ENCODE measurements at regions not wholly inside any gene's neighbourhood (a gene's known extent, or its start where the extent isn't known, plus 50 kb on each side); places are given as distances from the start of the nearest gene placed in this dataset.

- Histone ChIP-seq H3K27me3 (replicated peaks in 2 of 5; ENCODE audit: control insufficient read depth in 4 of 5, insufficient read depth in 5 of 5, low read length in 4 of 5) (no peaks in the 10 kb centered on the region), H3K4me1 (ENCODE audit: control extremely low read depth in 1 of 4, control insufficient read depth in 4 of 4, insufficient read depth in 4 of 4, low read length in 3 of 4) (peaks cover 10 to 41% (median 19%) of the 10 kb centered on the region in 4 experiments)
- CTCF ChIA-PET: interaction anchor here (1.1 kb wide), 1 partner anchor 12 kb away, joined by 3 read pairs; no protein-coding TSS in a partner anchor
Observed at GRCh38 chr20:53849471-53850059, 220.8 kb downstream of the BCAS1 start.

GRCh38 chr20:53848304-53848703 is 222.1 kb downstream of the BCAS1 start:
- no peak for DNase-seq
- ChIA-PET POLR2A (no interaction called here), CTCF (interaction anchor here (0.7 to 3.3 kb wide), 4 partner anchors 13 to 68 kb away, joined by 3 to 14 read pairs (median 3); no protein-coding TSS in a partner anchor)
- Histone ChIP-seq H3K9me3 (ENCODE audit: control extremely low read depth in 1 of 5, control insufficient read depth in 4 of 5, insufficient read depth in 2 of 5, low read depth in 1 of 5, low read length in 4 of 5) (peaks cover 0 to 2% (median 0%) of the 10 kb centered on the region in 5 experiments), H3K4me1 (ENCODE audit: control extremely low read depth in 1 of 4, control insufficient read depth in 4 of 4, insufficient read depth in 4 of 4, low read length in 3 of 4) (peaks cover 10 to 41% (median 19%) of the 10 kb centered on the region in 4 experiments), H3K4me3 (ENCODE audit: control insufficient read depth in 1 of 7, extremely low read depth in 1 of 7, insufficient read depth in 4 of 7, low read depth in 2 of 7, low read length in 6 of 7) (no peak overlapping the region), H3K27ac (ENCODE audit: insufficient read depth in 1 of 2, low read depth in 1 of 2, low read length in 2 of 2, poor library complexity in 1 of 2, severe bottlenecking in 2 of 2) (no peak overlapping the region), H3K36me3 (ENCODE audit: control insufficient read depth in 4 of 4, insufficient read depth in 4 of 4, low read length in 3 of 4) (no peaks in the 10 kb centered on the region), H3K27me3 (replicated peaks in 2 of 5; ENCODE audit: control insufficient read depth in 4 of 5, insufficient read depth in 5 of 5, low read length in 4 of 5) (no peaks in the 10 kb centered on the region)
- 98% methylated on average over 4 of the region's 4 CpGs for WGBS (ENCODE audit: insufficient coverage)

More at GRCh38 chr20:53849471-53850059, 220.8 kb downstream of the BCAS1 start:
- Histone ChIP-seq H3K9me3 (ENCODE audit: control extremely low read depth in 1 of 5, control insufficient read depth in 4 of 5, insufficient read depth in 2 of 5, low read depth in 1 of 5, low read length in 4 of 5) (no peaks in the 10 kb centered on the region), H3K36me3 (ENCODE audit: control insufficient read depth in 4 of 4, insufficient read depth in 4 of 4, low read length in 3 of 4) (no peaks in the 10 kb centered on the region), H3K4me3 (ENCODE audit: control insufficient read depth in 1 of 7, extremely low read depth in 1 of 7, insufficient read depth in 4 of 7, low read depth in 2 of 7, low read length in 6 of 7) (no peak overlapping the region), H3K27ac (ENCODE audit: insufficient read depth in 1 of 2, low read depth in 1 of 2, low read length in 2 of 2, poor library complexity in 1 of 2, severe bottlenecking in 2 of 2) (no peak overlapping the region)
- 81% methylated on average over 9 of the region's 12 CpGs for WGBS (ENCODE audit: insufficient coverage)
- POLR2A ChIA-PET: no interaction called here
- no peak for DNase-seq

GRCh38 chr20:53847837-53848170 is 222.6 kb downstream of the BCAS1 start:
- H3K4me1 ChIP-seq (ENCODE audit: control extremely low read depth in 1 of 4, control insufficient read depth in 4 of 4, insufficient read depth in 4 of 4, low read length in 3 of 4): peaks cover 10 to 43% (median 20%) of the 10 kb centered on the region in 4 experiments
- 67% methylated on average over 1 of the region's 2 CpGs for WGBS (ENCODE audit: insufficient coverage)
- POLR2A ChIA-PET: interaction anchor here (0.6 kb wide), 1 partner anchor 90 kb away, joined by 5 read pairs; no protein-coding TSS in a partner anchor

GRCh38 chr20:53847139-53847836 is 223.1 kb downstream of the BCAS1 start:
- Histone ChIP-seq H3K4me1 (ENCODE audit: control extremely low read depth in 1 of 4, control insufficient read depth in 4 of 4, insufficient read depth in 4 of 4, low read length in 3 of 4) (peaks cover 14 to 49% (median 23%) of the 10 kb centered on the region in 4 experiments), H3K27me3 (replicated peaks in 2 of 5; ENCODE audit: control insufficient read depth in 4 of 5, insufficient read depth in 5 of 5, low read length in 4 of 5) (no peaks in the 10 kb centered on the region), H3K9me3 (ENCODE audit: control extremely low read depth in 1 of 5, control insufficient read depth in 4 of 5, insufficient read depth in 2 of 5, low read depth in 1 of 5, low read length in 4 of 5) (peaks cover 0 to 2% (median 0%) of the 10 kb centered on the region in 5 experiments), H3K4me3 (ENCODE audit: control insufficient read depth in 1 of 7, extremely low read depth in 1 of 7, insufficient read depth in 4 of 7, low read depth in 2 of 7, low read length in 6 of 7) (peak overlapping the region in 2 of 7 experiments; percentile 14 to 26), H3K27ac (ENCODE audit: insufficient read depth in 1 of 2, low read depth in 1 of 2, low read length in 2 of 2, poor library complexity in 1 of 2, severe bottlenecking in 2 of 2) (peak overlapping the region in 1 of 2 experiments; percentile 39), H3K36me3 (ENCODE audit: control insufficient read depth in 4 of 4, insufficient read depth in 4 of 4, low read length in 3 of 4) (no peaks in the 10 kb centered on the region)
- ChIA-PET POLR2A (interaction anchor here (0.6 kb wide), 1 partner anchor 90 kb away, joined by 5 read pairs; no protein-coding TSS in a partner anchor), CTCF (interaction anchor here (0.6 to 3.3 kb wide), 8 partner anchors 9 to 129 kb away, joined by 3 to 14 read pairs (median 3); no protein-coding TSS in a partner anchor)
- peak; percentile 66 to 85 (median 79) for DNase-seq
- WGBS (ENCODE audit: insufficient coverage): 0% methylated on average over 1 of the region's 8 CpGs

More at GRCh38 chr20:53847837-53848170, 222.6 kb downstream of the BCAS1 start:
- no peaks in the 10 kb centered on the region for H3K36me3 ChIP-seq (ENCODE audit: control insufficient read depth in 4 of 4, insufficient read depth in 4 of 4, low read length in 3 of 4)
- CTCF ChIA-PET: interaction anchor here (0.7 to 3.3 kb wide), 3 partner anchors 13 to 68 kb away, joined by 3 to 14 read pairs (median 3); no protein-coding TSS in a partner anchor
- H3K9me3 ChIP-seq (ENCODE audit: control extremely low read depth in 1 of 5, control insufficient read depth in 4 of 5, insufficient read depth in 2 of 5, low read depth in 1 of 5, low read length in 4 of 5): peaks cover 0 to 2% (median 0%) of the 10 kb centered on the region in 5 experiments
- no peak overlapping the region for H3K27ac ChIP-seq (ENCODE audit: insufficient read depth in 1 of 2, low read depth in 1 of 2, low read length in 2 of 2, poor library complexity in 1 of 2, severe bottlenecking in 2 of 2)
- no peaks in the 10 kb centered on the region for H3K27me3 ChIP-seq (replicated peaks in 2 of 5; ENCODE audit: control insufficient read depth in 4 of 5, insufficient read depth in 5 of 5, low read length in 4 of 5)
- H3K4me3 ChIP-seq (ENCODE audit: control insufficient read depth in 1 of 7, extremely low read depth in 1 of 7, insufficient read depth in 4 of 7, low read depth in 2 of 7, low read length in 6 of 7): peak overlapping the region in 1 of 7 experiments; percentile 14
- DNase-seq: peak in 2 of 3 donors; percentile 39 to 47

- Histone ChIP-seq H3K27me3 (replicated peaks in 2 of 5; ENCODE audit: control insufficient read depth in 4 of 5, insufficient read depth in 5 of 5, low read length in 4 of 5) (no peaks in the 10 kb centered on the region), H3K27ac (ENCODE audit: insufficient read depth in 1 of 2, low read depth in 1 of 2, low read length in 2 of 2, poor library complexity in 1 of 2, severe bottlenecking in 2 of 2) (no peak overlapping the region), H3K36me3 (ENCODE audit: control insufficient read depth in 4 of 4, insufficient read depth in 4 of 4, low read length in 3 of 4) (no peaks in the 10 kb centered on the region), H3K4me3 (ENCODE audit: control insufficient read depth in 1 of 7, extremely low read depth in 1 of 7, insufficient read depth in 4 of 7, low read depth in 2 of 7, low read length in 6 of 7) (no peak overlapping the region), H3K4me1 (ENCODE audit: control extremely low read depth in 1 of 4, control insufficient read depth in 4 of 4, insufficient read depth in 4 of 4, low read length in 3 of 4) (peaks cover 14 to 46% (median 23%) of the 10 kb centered on the region in 4 experiments), H3K9me3 (ENCODE audit: control extremely low read depth in 1 of 5, control insufficient read depth in 4 of 5, insufficient read depth in 2 of 5, low read depth in 1 of 5, low read length in 4 of 5) (peaks cover 0 to 2% (median 0%) of the 10 kb centered on the region in 5 experiments)
- WGBS (ENCODE audit: insufficient coverage): 96% methylated on average over 7 of the region's 10 CpGs
- ChIA-PET CTCF (interaction anchor here (0.6 to 3.3 kb wide), 7 partner anchors 10 to 128 kb away, joined by 3 to 14 read pairs (median 3); no protein-coding TSS in a partner anchor), POLR2A (no interaction called here)
- DNase-seq: no peak
Observed at GRCh38 chr20:53846640-53847039, 223.8 kb downstream of the BCAS1 start.

GRCh38 chr20:53845980-53846379 is 224.4 kb downstream of the BCAS1 start:
- no peak for DNase-seq
- no CpG with 5 or more reads among the region's 1 CpG for WGBS (ENCODE audit: insufficient coverage)

More at GRCh38 chr20:53845980-53846379, 224.4 kb downstream of the BCAS1 start:
- Histone ChIP-seq H3K4me3 (ENCODE audit: control insufficient read depth in 1 of 7, extremely low read depth in 1 of 7, insufficient read depth in 4 of 7, low read depth in 2 of 7, low read length in 6 of 7) (no peak overlapping the region), H3K4me1 (ENCODE audit: control extremely low read depth in 1 of 4, control insufficient read depth in 4 of 4, insufficient read depth in 4 of 4, low read length in 3 of 4) (peaks cover 14 to 44% (median 23%) of the 10 kb centered on the region in 4 experiments), H3K27ac (ENCODE audit: insufficient read depth in 1 of 2, low read depth in 1 of 2, low read length in 2 of 2, poor library complexity in 1 of 2, severe bottlenecking in 2 of 2) (no peak overlapping the region), H3K9me3 (ENCODE audit: control extremely low read depth in 1 of 5, control insufficient read depth in 4 of 5, insufficient read depth in 2 of 5, low read depth in 1 of 5, low read length in 4 of 5) (peaks cover 0 to 2% (median 0%) of the 10 kb centered on the region in 5 experiments), H3K27me3 (replicated peaks in 2 of 5; ENCODE audit: control insufficient read depth in 4 of 5, insufficient read depth in 5 of 5, low read length in 4 of 5) (no peaks in the 10 kb centered on the region), H3K36me3 (ENCODE audit: control insufficient read depth in 4 of 4, insufficient read depth in 4 of 4, low read length in 3 of 4) (no peaks in the 10 kb centered on the region)
- ChIA-PET POLR2A (no interaction called here), CTCF (interaction anchor here (1.5 to 3.3 kb wide), 3 partner anchors 10 to 19 kb away, joined by 3 to 14 read pairs (median 6); no protein-coding TSS in a partner anchor)
